ENCODE measurements at regions not wholly inside any gene's neighbourhood (a gene's known extent, or its start where the extent isn't known, plus 50 kb on each side); places are given as distances from the start of the nearest gene placed in this dataset.

DNA sequence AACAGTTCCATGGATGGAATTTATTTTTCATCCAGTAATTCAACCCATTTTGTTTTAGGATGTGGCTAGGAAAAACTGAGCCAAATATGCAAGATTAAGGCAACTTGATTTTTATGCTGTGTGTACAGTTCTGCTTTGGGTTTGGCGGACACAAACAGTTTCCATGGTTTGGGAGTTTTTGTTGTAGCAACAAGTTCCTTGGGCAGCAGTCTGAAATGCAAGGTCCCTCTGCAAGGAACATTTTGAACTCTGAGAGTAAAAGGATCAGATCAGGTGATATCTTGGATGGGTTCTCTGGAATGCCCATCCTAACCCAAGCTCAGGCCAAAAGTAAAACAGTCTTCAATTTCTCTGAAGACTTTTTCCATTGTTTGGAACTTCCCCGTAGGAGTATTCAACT lies 161.2 kb downstream of the TMX1 start:
- no peak for DNase-seq (ENCODE audit: extremely low read depth, insufficient read length)
- TF ChIP-seq, protein P1, sequence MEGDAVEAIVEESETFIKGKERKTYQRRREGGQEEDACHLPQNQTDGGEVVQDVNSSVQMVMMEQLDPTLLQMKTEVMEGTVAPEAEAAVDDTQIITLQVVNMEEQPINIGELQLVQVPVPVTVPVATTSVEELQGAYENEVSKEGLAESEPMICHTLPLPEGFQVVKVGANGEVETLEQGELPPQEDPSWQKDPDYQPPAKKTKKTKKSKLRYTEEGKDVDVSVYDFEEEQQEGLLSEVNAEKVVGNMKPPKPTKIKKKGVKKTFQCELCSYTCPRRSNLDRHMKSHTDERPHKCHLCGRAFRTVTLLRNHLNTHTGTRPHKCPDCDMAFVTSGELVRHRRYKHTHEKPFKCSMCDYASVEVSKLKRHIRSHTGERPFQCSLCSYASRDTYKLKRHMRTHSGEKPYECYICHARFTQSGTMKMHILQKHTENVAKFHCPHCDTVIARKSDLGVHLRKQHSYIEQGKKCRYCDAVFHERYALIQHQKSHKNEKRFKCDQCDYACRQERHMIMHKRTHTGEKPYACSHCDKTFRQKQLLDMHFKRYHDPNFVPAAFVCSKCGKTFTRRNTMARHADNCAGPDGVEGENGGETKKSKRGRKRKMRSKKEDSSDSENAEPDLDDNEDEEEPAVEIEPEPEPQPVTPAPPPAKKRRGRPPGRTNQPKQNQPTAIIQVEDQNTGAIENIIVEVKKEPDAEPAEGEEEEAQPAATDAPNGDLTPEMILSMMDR (IDR thresholded peaks at IDR 0.05; ENCODE audit: insufficient read depth, low read length, poor library complexity, severe bottlenecking), result no peak
- H3K27me3 ChIP-seq (replicated peaks; ENCODE audit: control insufficient read depth, insufficient read depth, low read length), result no peaks in the 10 kb centered on the region
- H3K36me3 ChIP-seq (ENCODE audit: control insufficient read depth, insufficient read depth, low read length), result no peaks in the 10 kb centered on the region
- H3K4me3 ChIP-seq (replicated peaks; ENCODE audit: low read depth, low read length), result no peak overlapping the region

DNA sequence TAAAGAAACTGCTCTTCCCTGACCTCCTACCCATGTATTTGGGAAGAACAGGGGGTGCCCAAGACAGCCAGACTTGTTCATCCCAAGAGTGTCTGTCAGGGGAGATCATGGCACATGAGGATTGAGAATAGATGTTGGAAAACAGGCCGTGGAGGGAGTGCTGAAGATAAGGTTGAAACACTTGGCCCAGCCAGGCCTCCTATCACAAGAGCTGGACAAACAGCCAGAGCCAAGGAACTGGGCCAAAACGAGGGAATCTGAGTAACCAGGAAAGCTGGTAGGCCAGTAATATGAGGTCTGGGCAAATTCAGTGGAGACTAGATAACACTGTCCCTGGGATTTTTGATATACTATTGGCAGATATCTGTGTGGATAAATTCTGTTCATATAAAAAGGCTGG lies 161.7 kb downstream of the TMX1 start:
- no peak for DNase-seq (ENCODE audit: extremely low read depth, insufficient read length)
- Histone ChIP-seq H3K36me3 (ENCODE audit: control insufficient read depth, insufficient read depth, low read length) (no peaks in the 10 kb centered on the region), H3K27me3 (replicated peaks; ENCODE audit: control insufficient read depth, insufficient read depth, low read length) (no peaks in the 10 kb centered on the region), H3K4me3 (replicated peaks; ENCODE audit: low read depth, low read length) (no peak overlapping the region)
- TF ChIP-seq, protein P1 (IDR thresholded peaks at IDR 0.05; ENCODE audit: insufficient read depth, low read length, poor library complexity, severe bottlenecking), result no peak

GRCh38 chr14:51410897-51411296 lies 170.8 kb downstream of the TMX1 start:
- DNase-seq (ENCODE audit: extremely low read depth, insufficient read length), result no peak

DNA sequence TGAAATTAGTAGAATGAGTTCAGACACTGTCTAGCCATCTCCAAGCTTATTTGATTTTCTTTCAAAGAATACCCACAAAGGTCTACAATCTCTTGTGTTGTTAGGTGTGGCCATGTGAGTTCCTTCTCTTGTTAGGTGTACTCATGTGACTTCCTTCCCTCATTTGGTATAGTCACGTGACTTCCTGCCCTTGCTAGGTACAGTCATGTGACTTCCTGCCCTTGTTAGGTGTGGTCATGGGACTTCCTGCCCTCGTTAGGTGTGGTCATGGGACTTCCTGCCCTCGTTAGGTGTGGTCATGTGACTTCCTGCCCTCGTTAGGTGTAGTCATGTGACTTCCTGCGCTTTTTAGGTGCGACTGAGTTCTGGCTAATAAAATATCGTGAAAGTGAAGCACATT lies 179.6 kb downstream of the TMX1 start:
- no peak for DNase-seq (ENCODE audit: extremely low read depth, insufficient read length)
- no peak overlapping the region for H3K4me3 ChIP-seq (replicated peaks; ENCODE audit: low read depth, low read length)
- TF ChIP-seq, protein P1 (IDR thresholded peaks at IDR 0.05; ENCODE audit: insufficient read depth, low read length, poor library complexity, severe bottlenecking), result no peak
- H3K36me3 ChIP-seq (ENCODE audit: control insufficient read depth, insufficient read depth, low read length), result no peaks in the 10 kb centered on the region
- no peaks in the 10 kb centered on the region for H3K27me3 ChIP-seq (replicated peaks; ENCODE audit: control insufficient read depth, insufficient read depth, low read length)

More at GRCh38 chr14:51410897-51411296, 170.8 kb downstream of the TMX1 start:
- no peaks in the 10 kb centered on the region for H3K27me3 ChIP-seq (replicated peaks; ENCODE audit: control insufficient read depth, insufficient read depth, low read length)
- H3K36me3 ChIP-seq (ENCODE audit: control insufficient read depth, insufficient read depth, low read length), result no peaks in the 10 kb centered on the region
- TF ChIP-seq, protein P1 (IDR thresholded peaks at IDR 0.05; ENCODE audit: insufficient read depth, low read length, poor library complexity, severe bottlenecking), result no peak
- no peak overlapping the region for H3K4me3 ChIP-seq (replicated peaks; ENCODE audit: low read depth, low read length)

- Histone ChIP-seq H3K4me3 (replicated peaks; ENCODE audit: low read depth, low read length) (no peak overlapping the region), H3K36me3 (ENCODE audit: control insufficient read depth, insufficient read depth, low read length) (no peaks in the 10 kb centered on the region), H3K27me3 (replicated peaks; ENCODE audit: control insufficient read depth, insufficient read depth, low read length) (no peaks in the 10 kb centered on the region)
- TF ChIP-seq, protein P1 (IDR thresholded peaks at IDR 0.05; ENCODE audit: insufficient read depth, low read length, poor library complexity, severe bottlenecking), result no peak
- DNase-seq (ENCODE audit: extremely low read depth, insufficient read length), result no peak
These were observed 182.7 kb downstream of the TMX1 start for GRCh38 chr14:51422704-51423103.

DNA sequence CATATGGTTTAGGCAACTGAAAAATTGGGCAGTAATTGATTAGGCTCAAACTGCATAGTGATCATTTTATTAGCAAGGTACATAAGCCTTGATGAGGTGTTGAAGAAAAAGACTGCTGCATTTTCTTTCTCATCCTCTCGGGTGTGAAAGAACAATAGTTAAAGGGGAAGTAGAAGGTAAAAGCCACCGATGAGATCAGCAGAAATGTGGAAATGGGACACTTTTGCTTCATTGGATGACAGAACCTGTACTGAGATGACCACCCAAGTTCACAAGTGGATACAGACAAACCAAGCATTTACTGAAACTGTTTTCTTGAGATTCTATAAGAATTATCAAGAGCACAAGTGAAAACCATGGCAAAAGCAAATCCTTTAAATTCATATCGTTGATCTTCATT lies 184.0 kb downstream of the TMX1 start:
- TF ChIP-seq, protein P1 (IDR thresholded peaks at IDR 0.05; ENCODE audit: insufficient read depth, low read length, poor library complexity, severe bottlenecking), result no peak
- no peak for DNase-seq (ENCODE audit: extremely low read depth, insufficient read length)
- Histone ChIP-seq H3K27me3 (replicated peaks; ENCODE audit: control insufficient read depth, insufficient read depth, low read length) (no peaks in the 10 kb centered on the region), H3K36me3 (ENCODE audit: control insufficient read depth, insufficient read depth, low read length) (no peaks in the 10 kb centered on the region), H3K4me3 (replicated peaks; ENCODE audit: low read depth, low read length) (no peak overlapping the region)

Data from GM06990 (cell line).